Stimulated activated CD4-positive, alpha-beta T cell treated with anti-CD3 and anti-CD28 coated beads, Interleukin-12 subunit alpha, Interleukin-12 subunit beta, amount 100 ng/mL, for 48 hours (primary cell): ENCODE measurements at regions not wholly inside any gene's neighbourhood (a gene's known extent, or its start where the extent isn't known, plus 50 kb on each side); places are given as distances from the start of the nearest gene placed in this dataset.
A peak's percentile ranks its signal among the peaks of the same experiment; 100 is the strongest.

ENCODE experiments used
- DNase-seq, 3 donors: peaks; one replicate each; pipeline ENCODE4 v3.0.0-alpha.2; 2020; ENCODE audit warnings: low read depth in 2 of 3, low spot score in 1 of 3

GRCh38 chr9:85263288-85263687, 478.5 kb downstream of the AGTPBP1 start:
- DNase-seq: no peak

GRCh38 chr9:85262333-85262732, 479.4 kb downstream of the AGTPBP1 start:
- no peak for DNase-seq

- DNase-seq: no peak
Observed at GRCh38 chr9:85260275-85260845, 481.4 kb downstream of the AGTPBP1 start.

- peak in 2 of 3 donors; percentile 1 to 6 for DNase-seq
Observed at GRCh38 chr9:85258823-85259370, 482.9 kb downstream of the AGTPBP1 start.

- no peak for DNase-seq
Observed at GRCh38 chr9:85258236-85258635, 483.5 kb downstream of the AGTPBP1 start.

- no peak for DNase-seq
Observed at GRCh38 chr9:85249313-85249621, 492.5 kb downstream of the AGTPBP1 start.

- no peak for DNase-seq
Observed at GRCh38 chr9:85248514-85249312, 493.0 kb downstream of the AGTPBP1 start.

- DNase-seq: no peak
Observed at GRCh38 chr9:85246541-85246940, 495.2 kb downstream of the AGTPBP1 start.

GRCh38 chr9:85244856-85245255, 496.9 kb downstream of the AGTPBP1 start:
- no peak for DNase-seq

GRCh38 chr9:85243977-85244376, 497.8 kb downstream of the AGTPBP1 start:
- DNase-seq: no peak

GRCh38 chr9:85237478-85237877, 504.3 kb downstream of the AGTPBP1 start:
- DNase-seq: no peak

GRCh38 chr9:85230081-85230480, 511.7 kb downstream of the AGTPBP1 start:
- DNase-seq: no peak

- no peak for DNase-seq
Observed at GRCh38 chr9:85228111-85228855, 513.5 kb downstream of the AGTPBP1 start.

- no peak for DNase-seq
Observed at GRCh38 chr9:85225180-85225579, 516.6 kb downstream of the AGTPBP1 start.

- no peak for DNase-seq
Observed at GRCh38 chr9:85224729-85225128, 517.0 kb downstream of the AGTPBP1 start.

- no peak for DNase-seq
Observed at GRCh38 chr9:85224301-85224700, 517.5 kb downstream of the AGTPBP1 start.

GRCh38 chr9:85223506-85224125, 518.1 kb downstream of the AGTPBP1 start:
- DNase-seq: no peak

GRCh38 chr9:85216601-85217000, 525.2 kb downstream of the AGTPBP1 start:
- DNase-seq: no peak

GRCh38 chr9:85215961-85216360, 525.8 kb downstream of the AGTPBP1 start:
- DNase-seq: no peak

- no peak for DNase-seq
Observed at GRCh38 chr9:85215416-85215815, 526.3 kb downstream of the AGTPBP1 start.
